ENCODE measurements at regions not wholly inside any gene's neighbourhood (a gene's known extent, or its start where the extent isn't known, plus 50 kb on each side); places are given as distances from the start of the nearest gene placed in this dataset.

DNA sequence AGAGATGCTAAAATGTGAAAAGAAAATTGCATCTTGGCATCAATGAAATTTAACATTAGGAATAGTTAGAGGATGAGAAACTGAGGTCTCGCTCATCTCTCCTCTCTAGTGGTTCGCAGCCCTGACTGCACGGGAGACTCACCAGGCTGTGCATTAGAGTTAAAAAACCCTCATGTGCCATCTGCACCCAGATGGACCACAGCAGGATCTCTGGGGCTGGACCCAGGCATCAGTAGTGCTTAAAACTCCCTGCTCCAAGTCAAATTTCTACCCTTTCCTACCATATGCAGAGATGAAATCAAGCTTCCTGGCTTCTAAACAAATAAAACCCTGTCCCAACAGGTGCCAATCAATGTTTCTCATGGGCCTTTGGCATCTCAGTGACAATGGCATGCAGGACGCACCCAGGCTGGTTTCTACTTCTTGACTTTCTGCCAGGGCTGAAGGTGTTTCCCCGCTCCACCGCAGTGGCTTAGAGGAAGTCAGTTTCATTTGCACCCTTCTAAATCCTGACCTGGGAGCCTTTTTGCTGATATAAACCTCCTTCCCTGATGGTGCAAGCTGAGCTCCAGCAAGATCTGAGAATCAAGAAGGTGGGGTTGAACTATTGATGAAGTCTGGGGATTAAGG is 132.6 kb downstream of the NSG2 start:
- no peaks in the 10 kb centered on the region for H3K9me3 ChIP-seq

DNA sequence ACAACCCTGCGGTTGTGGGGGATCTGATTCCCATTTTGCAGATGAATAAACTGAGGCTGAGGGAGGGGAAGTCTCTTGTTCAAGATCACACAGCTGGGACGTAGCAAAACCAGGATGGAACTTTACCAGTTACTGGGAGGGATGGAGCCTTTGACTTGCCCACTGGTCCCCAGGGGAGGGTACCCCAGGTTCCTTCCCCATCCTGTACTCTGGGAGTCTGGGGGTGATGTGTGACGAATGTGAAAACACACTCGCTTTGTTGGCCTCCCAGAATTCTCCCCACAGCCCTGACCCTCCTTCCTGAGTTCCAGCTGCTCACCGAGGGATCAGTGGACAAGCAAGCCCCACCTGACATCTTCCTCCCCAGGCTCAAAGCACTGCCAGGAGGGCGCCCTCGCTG is 135.1 kb downstream of the NSG2 start:
- no peaks in the 10 kb centered on the region for H3K36me3 ChIP-seq
- TF ChIP-seq, protein P1, sequence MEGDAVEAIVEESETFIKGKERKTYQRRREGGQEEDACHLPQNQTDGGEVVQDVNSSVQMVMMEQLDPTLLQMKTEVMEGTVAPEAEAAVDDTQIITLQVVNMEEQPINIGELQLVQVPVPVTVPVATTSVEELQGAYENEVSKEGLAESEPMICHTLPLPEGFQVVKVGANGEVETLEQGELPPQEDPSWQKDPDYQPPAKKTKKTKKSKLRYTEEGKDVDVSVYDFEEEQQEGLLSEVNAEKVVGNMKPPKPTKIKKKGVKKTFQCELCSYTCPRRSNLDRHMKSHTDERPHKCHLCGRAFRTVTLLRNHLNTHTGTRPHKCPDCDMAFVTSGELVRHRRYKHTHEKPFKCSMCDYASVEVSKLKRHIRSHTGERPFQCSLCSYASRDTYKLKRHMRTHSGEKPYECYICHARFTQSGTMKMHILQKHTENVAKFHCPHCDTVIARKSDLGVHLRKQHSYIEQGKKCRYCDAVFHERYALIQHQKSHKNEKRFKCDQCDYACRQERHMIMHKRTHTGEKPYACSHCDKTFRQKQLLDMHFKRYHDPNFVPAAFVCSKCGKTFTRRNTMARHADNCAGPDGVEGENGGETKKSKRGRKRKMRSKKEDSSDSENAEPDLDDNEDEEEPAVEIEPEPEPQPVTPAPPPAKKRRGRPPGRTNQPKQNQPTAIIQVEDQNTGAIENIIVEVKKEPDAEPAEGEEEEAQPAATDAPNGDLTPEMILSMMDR (IDR thresholded peaks at IDR 0.05), result no peak
- H3K27me3 ChIP-seq, result no peaks in the 10 kb centered on the region
- H3K4me3 ChIP-seq, result no peak overlapping the region
- H3K4me1 ChIP-seq, result no peaks in the 10 kb centered on the region
- intact Hi-C loops (cut with DNase I), result no loop called here
- no peaks in the 10 kb centered on the region for H3K9me3 ChIP-seq
- DNase-seq (ENCODE audit: low spot score in 2 of 2), result peak in 1 of 2 donors; percentile 47
- H3K27ac ChIP-seq, result no peak overlapping the region

More for the DNA sequence above, 132.6 kb downstream of the NSG2 start:
- TF ChIP-seq, protein P1 (IDR thresholded peaks at IDR 0.05), result no peak
- H3K36me3 ChIP-seq, result no peaks in the 10 kb centered on the region
- H3K4me3 ChIP-seq, result no peak overlapping the region
- no peak overlapping the region for H3K27ac ChIP-seq
- intact Hi-C loops (cut with DNase I), result no loop called here
- no peaks in the 10 kb centered on the region for H3K4me1 ChIP-seq
- H3K27me3 ChIP-seq, result no peaks in the 10 kb centered on the region
- DNase-seq (ENCODE audit: low spot score in 2 of 2), result peak in 1 of 2 donors; percentile 50

DNA sequence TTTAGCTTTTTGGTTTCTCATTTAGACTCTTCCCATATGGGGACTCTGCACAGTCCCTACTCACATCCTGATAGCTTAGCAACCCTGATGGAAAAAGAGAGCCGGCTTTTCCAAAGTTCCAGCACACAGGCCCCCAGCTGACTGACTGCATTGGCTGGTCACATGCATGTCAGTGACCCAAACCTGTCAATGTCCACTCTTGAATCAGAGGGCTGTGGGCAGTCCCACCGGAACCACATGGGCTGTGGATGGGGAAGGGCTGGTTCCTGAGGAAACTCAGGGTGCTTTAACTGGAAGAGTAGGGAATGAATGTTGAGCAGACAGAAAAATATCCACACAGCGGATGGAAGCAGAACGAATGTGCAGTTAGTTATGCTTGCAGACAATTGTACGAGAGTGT is 136.6 kb downstream of the NSG2 start:
- H3K4me3 ChIP-seq, result no peak overlapping the region
- no peaks in the 10 kb centered on the region for H3K27me3 ChIP-seq
- DNase-seq (ENCODE audit: low spot score in 2 of 2), result peak in 1 of 2 donors; percentile 27
- H3K4me1 ChIP-seq, result no peaks in the 10 kb centered on the region
- no peaks in the 10 kb centered on the region for H3K36me3 ChIP-seq
- intact Hi-C loops (cut with DNase I), result no loop called here
- no peak overlapping the region for H3K27ac ChIP-seq
- no peaks in the 10 kb centered on the region for H3K9me3 ChIP-seq
- TF ChIP-seq, protein P1 (IDR thresholded peaks at IDR 0.05), result no peak

DNA sequence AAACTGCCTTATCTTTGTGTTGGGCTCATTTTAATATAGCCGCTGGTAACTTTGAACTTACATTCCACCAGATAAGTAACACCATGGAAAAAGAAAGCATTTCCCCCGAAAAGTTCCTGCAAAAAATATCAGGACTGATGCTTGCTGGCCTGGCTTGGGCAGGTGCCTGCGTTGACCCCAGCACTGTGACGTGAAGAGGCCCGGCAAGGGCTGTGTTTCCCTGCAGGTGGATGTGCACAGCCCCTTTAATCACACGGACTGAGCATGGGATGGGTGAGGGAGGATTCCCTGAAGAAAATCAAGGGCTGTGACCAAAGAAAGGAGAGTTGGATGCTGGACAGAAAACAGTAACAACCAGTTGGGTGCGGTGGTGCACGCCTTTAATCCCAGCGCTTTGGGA is 138.2 kb downstream of the NSG2 start:
- Histone ChIP-seq H3K27ac (no peak overlapping the region), H3K4me3 (no peak overlapping the region), H3K27me3 (no peaks in the 10 kb centered on the region), H3K4me1 (no peaks in the 10 kb centered on the region), H3K9me3 (no peaks in the 10 kb centered on the region), H3K36me3 (no peaks in the 10 kb centered on the region)
- intact Hi-C loops (cut with DNase I), result no loop called here
- DNase-seq (ENCODE audit: low spot score in 2 of 2), result peak in 1 of 2 donors; percentile 15
- TF ChIP-seq, protein P1 (IDR thresholded peaks at IDR 0.05), result no peak

DNA sequence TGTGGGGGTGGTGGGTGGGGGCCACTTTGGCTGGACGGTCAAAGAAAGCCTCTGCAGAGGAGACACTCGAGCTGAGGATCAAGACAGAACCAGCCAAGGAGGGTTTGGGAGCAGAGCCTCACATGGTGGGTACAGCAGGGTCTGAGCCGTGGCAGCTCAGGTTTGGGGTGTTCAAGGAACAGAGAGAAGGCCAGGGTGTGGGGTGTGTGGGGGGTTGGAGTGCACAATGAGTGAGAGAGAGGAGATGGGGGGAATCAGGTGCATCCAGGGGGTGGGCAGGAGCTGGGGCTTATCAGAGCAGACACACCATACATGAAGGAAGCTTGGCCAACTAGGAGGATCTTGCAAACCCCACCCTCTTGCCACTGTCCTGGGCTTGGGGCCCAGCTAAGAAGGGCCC is 140.0 kb downstream of the NSG2 start:
- DNase-seq (ENCODE audit: low spot score in 2 of 2), result no peak
- intact Hi-C loops (cut with DNase I), result no loop called here
- Histone ChIP-seq H3K9me3 (no peaks in the 10 kb centered on the region), H3K36me3 (no peaks in the 10 kb centered on the region), H3K4me3 (no peak overlapping the region), H3K4me1 (no peaks in the 10 kb centered on the region), H3K27me3 (no peaks in the 10 kb centered on the region), H3K27ac (no peak overlapping the region)
- TF ChIP-seq, protein P1 (IDR thresholded peaks at IDR 0.05), result no peak
